ENCODE measurements at regions not wholly inside any gene's neighbourhood (a gene's known extent, or its start where the extent isn't known, plus 50 kb on each side); places are given as distances from the start of the nearest gene placed in this dataset.

DNA sequence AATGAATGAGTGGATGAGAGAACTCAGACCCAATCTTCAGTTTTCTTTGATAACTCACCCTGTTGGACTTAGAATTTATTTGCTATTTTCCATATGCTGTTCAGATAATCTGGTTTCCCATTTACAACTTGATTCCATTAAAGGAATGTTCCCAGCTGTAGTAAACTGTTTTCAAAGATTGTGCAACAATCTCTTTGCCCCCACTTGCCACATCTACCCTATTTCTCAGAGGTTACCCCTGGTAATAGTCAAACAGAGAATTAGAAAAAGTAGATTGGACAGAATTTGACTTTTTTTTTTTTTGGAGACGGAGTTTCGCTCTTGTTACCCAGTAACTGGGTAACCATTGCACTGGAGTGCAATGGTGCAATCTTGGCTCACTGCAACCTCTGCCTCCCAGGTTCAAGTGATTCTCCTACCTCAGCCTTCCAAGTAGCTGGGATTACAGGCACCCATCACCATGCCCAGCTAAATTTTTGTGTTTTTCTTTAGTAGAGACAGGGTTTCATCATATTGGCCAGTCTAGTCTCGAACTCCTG is 93.4 kb upstream of the SIX2 start:
- TF ChIP-seq, protein P1, sequence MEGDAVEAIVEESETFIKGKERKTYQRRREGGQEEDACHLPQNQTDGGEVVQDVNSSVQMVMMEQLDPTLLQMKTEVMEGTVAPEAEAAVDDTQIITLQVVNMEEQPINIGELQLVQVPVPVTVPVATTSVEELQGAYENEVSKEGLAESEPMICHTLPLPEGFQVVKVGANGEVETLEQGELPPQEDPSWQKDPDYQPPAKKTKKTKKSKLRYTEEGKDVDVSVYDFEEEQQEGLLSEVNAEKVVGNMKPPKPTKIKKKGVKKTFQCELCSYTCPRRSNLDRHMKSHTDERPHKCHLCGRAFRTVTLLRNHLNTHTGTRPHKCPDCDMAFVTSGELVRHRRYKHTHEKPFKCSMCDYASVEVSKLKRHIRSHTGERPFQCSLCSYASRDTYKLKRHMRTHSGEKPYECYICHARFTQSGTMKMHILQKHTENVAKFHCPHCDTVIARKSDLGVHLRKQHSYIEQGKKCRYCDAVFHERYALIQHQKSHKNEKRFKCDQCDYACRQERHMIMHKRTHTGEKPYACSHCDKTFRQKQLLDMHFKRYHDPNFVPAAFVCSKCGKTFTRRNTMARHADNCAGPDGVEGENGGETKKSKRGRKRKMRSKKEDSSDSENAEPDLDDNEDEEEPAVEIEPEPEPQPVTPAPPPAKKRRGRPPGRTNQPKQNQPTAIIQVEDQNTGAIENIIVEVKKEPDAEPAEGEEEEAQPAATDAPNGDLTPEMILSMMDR (IDR thresholded peaks at IDR 0.05 in 8 of 11, conservative IDR thresholded peaks at IDR 0.05 in 3 of 11), result no peak
- TF ChIP-seq POLR2A (IDR thresholded peaks at IDR 0.05), result no peak

All from spleen (tissue), 7 donors.